GF-D8 (cell line): ENCODE measurements at regions not wholly inside any gene's neighbourhood (a gene's known extent, or its start where the extent isn't known, plus 50 kb on each side); places are given as distances from the start of the nearest gene placed in this dataset.

Experiments used
- DNase-seq: peaks from one replicate; lab custom pipeline; 2025; lab: John Stamatoyannopoulos, UW

DNA sequence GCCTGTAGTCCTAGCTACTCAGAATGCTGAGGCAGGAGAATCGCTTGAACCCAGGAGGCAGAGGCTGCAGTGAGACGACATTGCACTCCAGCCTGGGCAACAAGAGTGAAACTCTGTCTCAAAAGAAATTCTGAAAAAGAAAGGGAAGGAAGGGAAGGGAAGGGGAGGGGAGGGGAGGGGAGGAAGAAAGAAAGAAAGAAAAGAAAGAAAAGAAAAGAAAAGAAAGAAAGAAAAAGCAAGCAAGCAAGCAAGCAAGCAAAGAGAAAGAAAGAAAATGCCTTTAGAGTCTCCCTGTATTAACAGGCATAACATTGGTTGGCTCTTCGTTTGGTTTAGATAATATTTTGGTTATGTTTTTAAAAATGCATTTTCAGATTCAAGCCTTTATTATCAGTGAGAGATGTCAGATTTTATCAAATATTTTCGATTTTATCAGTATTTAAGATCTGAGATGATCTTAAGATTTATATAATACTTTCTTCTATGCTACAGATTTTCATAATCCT, 281.1 kb downstream of the NPIPA8 start:
- no peak for DNase-seq

DNA sequence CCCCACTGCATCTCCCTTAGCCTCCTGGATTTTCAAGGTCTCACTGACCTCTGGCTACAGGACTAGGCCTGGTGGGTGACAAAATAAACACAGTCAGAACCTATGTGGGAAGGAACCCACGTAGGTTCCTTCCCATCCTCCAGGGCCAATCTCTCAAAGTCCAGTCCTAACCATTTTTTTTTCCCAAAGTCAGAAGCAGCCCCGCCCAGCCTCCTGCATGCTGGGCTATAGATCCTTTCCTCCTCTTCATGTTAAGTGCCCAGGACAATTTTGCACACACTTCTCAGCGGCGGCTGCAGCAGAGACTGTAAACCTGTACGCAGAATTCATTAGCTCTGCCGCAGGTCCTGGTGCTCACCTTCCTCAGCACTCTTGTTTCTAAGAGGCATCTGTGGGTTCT, 285.8 kb downstream of the NPIPA8 start:
- DNase-seq: no peak

DNA sequence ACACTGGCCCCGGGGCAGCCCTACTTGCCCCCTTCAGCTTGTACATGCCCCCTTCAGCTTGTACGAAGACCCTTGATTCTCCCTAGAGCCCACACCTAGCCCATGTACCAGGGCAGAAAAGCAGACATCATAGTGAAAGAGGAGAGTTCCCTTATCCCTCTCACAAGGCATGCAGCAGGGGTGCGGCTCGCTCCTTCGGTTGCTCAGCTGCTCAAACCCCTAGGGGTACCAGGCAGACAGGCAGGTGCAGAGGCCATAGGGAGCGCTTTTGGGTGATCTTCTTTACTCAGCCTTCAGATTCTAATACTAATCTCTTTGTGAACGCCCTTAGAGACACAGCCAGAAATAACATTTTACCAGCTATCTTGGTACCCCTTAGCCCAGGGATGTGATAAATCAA, 286.3 kb downstream of the NPIPA8 start:
- no peak for DNase-seq

DNA sequence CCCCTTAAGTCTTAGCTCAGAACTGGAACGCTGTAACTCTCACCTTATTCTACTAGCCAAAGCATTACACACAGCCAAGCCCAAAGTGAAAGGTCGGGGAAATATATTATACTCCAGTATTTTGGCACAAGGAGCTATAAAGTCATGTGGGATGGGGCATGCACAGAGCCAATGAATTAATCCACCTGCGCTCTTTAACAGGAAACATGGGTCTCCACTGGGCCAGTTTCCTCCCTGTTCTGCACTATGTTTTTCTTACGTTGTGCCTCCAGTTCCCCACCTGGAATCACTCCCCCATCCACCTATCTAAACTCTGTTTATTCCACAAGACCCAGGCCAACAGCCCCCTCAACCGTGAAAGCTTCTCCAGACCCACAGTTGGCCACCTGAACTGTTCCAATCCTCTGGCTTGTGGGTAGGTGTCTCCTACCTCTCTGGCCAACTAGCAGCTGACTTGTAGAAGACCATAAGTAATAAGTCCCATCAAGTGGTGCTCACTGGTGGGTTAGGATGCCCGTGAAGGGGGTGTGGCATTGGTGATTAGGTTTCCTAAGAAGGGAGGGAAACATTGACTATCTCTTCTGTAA, 286.9 kb downstream of the NPIPA8 start:
- no peak for DNase-seq

DNA sequence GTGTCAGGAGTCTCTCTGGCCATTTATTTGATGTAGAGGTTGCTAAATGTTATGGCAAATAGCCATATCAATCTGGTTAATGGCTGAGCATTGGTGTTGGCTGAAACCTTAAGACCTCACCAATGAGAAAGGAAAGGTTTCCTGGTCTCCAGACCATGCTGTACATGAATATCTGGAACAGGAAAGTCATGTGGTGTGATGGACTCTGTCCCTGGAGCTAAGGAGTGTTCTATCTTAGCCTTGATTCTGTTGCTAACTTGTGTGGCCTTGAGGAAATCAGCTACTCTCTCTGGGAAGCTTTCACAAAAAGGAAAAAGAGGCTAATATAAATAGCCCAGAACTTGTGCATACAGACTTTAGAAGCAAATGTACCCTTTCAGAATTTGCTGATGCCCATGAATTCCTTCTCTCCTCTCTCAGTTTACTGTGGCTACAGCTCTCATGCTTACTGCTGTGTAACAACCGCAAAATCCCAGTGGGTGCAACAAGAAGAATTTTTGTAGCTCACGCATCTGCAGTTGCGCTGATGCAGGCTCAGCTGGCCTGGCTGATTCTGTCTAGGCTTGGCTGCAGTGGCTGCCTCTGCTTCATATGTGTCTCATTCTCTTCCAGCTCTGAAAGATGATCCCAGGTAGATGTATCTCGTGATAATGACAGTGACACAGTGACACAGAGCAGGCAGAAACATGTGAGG, 287.5 kb downstream of the NPIPA8 start:
- DNase-seq: no peak

DNA sequence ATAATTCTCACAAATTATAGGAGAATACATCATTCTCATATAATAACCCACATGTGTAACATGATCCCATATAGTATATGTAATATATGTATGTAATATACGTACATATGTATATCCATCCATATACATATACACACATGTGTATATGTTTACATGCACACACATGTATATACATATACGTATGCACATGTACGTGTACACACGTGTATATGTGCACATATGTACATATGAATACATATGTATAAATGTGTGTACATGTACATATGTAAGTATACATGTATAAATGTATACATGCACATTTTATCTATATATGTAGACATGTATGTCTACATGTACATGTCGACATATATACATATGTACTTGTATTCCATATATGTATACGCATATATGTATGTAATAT, 288.8 kb downstream of the NPIPA8 start:
- DNase-seq: no peak

DNA sequence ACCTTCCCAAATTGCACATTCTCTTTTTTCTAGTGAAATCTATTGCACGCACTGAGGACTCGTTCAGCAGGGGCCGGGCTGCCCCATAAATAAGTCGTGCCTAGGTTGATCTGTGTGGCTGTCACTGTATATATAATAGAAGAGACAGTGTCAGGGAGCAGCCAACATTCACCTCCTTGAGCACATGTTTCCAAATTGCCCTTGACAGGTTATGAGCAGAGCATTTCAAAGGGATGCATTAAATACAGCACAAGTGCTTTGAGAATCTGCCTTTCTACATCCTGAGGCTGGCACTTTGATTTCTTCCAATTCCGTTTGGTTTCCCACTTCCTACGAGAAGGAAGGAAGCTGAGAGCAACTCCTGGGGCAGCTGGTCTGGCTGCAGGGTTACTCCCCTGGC, 291.2 kb downstream of the NPIPA8 start:
- DNase-seq: no peak

DNA sequence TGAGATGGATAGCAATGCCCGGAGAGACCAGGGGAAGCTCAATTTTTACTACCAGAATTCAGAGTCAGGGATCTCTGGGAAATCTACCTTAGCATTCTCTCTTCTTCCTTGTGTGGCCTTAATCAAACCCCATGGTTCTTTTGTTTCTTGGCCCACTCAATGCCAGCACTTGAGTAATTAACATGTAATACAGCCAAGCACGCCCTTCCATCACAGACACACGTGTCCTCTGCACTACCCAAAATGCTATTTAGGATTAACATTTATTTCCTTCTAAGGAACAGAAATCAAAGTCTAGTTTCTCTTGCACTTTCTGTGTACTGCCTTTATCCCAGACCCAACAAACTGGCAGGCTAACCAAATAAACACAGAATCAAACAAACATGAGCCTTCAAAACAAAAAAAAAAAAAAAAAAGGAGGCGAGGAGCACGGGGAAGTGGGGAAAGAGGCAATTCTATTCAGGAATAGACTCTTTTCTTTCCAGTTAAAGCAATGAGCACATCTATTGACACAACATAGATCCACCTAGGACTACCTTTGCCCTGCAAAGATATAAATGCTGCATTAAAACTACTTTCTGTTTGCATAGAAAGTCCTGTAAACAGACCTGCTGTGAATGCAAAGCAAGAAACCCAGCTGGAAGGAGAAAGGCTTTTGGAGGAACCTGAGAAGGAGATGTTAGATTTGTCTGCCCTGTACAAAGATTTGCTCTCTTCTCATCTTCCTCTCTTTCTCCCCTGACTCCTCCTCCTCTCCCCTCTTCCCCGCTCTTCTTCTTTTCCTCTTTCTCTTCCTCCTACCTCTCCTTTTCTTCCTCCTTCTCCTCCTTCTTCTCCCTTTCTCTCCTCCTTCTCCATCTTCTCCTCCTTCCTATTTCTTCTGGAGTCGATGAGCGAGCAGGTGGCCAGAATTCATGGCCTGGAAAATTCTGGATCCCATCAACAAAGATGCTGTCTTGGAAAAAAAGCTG, 294.4 kb downstream of the NPIPA8 start:
- no peak for DNase-seq

DNA sequence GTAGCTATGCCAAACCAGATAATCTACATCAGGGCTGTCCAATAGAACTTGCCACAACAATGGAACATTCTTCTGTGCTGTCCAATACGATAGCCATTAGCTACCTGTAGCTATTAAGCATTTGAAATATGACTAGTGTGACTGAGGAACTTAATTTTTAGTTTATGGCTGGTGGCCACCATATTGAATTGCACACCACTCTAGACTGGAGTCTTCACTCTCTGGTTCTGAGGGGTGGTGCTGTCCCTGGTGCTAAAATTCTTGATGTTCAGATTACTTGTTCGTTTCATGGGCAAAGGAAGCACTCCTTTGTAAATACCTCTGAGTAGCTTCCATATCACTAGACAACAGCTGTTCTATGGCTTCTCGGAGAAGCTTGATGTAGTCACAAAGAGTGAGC, 296.6 kb downstream of the NPIPA8 start:
- DNase-seq: no peak

DNA sequence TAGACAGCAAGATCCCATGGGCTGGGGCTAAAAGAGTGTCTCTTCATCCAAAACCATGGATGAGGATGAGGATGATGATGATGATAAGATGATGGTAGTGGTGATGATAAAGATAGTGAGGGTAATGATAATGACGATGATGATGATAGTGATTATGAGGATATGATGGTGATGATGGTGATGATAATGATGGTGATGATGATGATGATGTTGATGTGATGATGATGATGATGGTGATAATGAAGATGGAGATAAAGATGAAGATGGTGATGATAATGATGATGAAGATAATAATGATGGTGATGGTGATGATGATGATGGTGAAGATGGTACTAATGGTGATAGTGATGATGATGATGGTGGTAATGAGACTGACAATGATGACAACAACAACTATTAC, 299.5 kb downstream of the NPIPA8 start:
- no peak for DNase-seq

DNA sequence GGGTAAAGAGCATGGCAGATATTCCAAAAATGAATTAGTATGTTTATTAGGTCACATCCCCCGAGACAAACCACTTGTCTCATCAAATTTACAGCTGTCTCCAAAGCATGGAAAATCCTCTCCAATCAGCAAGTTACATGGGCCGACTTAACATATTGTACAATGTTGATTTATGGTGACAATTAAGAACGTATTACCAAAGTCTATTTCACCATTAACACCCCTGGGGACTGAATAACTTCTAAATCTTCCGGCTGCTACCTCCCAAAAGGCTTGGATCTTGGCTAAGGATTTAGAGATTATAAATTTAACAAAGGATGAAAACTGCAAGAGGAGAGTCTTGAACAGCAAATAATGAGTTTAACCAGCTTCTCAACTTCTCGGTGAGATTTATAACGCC, 311.9 kb downstream of the NPIPA8 start:
- DNase-seq: no peak

DNA sequence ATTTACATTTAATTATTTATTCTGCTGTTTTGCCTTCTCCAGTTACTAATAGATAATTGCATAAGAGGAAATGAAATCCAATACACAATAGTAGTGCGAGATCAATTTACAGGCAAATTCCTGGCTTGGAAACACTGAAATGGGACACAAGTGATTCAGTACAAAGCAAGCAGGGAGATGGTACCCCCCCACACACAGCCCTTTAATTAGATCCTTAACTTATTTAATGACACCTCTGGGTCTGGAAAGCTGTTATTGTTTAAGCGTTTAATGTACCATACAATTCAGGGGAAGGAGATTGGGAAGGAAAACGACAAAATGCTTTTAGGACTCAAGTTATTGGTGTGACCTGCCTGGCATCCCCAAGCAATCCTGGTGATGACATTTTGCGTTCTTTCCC, 318.2 kb downstream of the NPIPA8 start:
- no peak for DNase-seq

DNA sequence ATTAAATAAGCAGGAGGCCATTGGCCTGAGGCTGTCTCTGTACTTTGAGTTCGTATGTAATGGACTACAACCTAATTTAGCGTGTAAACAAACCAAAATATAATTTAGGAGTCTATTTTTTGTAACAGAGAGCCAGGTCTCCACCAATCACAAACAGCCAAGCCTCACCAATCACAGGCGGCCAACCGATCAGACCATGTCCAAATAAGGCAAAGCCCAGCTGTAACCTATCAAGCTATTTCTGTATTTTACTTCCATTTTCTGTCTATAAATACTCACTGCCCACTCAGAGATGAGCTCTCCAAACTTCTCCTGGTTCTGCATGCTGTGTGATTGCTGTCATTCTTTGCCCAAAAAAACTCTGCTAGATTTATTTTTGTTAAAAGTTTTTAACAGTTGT, 322.7 kb downstream of the NPIPA8 start:
- no peak for DNase-seq

DNA sequence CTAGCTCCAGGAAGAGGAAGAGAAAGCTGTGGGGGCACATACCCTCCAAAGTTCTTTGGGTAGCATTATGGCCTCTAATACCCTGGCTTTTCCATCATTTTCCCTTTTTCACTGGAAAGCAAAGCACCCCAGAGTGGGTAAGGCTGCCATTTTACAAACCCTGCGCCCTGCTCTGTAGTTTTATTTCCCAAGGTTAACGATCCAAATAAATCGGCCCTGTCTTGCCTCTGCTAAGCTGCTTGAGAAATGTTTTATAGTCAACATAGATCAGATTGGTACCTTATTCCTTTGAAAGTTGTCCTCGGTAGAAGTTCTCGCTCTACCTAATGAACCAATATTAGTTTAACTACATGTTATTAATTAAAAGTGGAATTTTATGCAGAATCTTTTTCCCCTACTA, 328.2 kb downstream of the NPIPA8 start:
- DNase-seq: no peak

DNA sequence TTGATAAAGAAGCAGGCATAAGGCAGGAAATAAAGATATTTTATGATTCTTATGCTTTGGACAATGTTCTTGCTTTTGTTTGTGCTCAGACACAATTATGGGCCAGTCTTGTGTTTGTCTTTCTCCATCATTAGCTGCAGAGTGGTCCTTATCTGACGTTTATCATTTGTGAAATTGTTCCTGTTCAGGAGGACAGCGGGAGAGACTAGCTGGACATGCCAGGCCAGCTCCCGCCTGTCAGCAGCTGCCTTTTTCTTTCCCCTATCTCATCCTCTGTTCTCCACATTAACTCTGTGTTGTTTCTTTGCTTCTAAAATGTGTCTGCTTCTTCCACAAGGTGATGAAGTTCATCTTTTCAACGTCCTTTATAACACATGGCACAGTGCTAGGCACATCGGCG, 333.5 kb downstream of the NPIPA8 start:
- no peak for DNase-seq

DNA sequence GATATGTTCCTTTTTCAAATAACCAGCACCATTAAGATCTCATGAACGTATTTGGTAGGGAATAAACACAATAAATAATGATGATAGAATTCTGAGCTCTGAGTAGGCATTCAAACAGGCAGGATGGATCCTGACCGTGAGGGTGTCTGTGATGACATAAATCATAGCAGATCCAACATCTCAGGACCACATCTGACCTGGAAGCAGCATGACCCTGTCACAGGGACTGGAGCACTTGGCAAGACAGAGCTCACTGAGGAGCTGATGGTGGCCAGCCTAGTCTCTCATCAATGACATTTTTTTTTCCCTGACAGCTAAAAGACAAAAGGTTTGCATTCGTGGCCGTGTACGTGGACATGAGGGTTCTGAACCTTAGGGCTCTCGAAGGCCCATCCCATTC, 337.5 kb downstream of the NPIPA8 start:
- DNase-seq: no peak

DNA sequence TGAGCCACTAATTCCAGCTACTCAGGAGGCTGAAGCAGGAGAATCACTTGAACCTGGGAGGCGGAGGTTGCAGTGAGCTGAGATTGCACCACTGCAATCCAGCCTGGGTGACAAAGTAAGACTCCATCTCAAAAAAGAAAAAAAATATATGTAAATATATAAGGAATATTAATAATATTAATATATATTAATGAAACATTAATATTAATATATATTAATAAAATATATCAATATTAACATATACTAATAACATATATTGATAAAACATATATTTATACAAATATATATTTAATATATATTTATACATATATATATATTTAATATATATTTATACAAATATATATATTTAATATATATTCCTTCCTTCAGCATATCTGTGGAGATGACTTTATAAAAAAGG, 338.0 kb downstream of the NPIPA8 start:
- no peak for DNase-seq

DNA sequence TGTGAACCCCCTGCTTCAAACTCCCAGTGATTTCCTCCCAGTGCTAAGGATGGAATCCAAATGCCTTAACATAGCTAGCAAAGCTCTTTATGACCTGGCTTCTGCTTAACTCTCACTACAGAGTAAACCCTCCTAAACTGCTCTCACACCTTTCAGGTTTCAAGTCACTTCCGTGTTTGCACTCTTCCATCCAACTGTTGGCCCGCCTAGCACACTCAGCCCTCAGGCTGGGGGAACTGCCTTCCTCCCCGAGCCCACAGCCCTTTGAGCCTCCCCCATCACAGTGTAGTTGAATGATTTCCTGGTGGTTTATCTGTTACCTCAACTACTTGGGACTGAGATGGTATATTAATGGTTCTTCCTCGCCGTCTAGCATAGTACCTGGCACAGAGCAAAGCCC, 342.5 kb downstream of the NPIPA8 start:
- no peak for DNase-seq

DNA sequence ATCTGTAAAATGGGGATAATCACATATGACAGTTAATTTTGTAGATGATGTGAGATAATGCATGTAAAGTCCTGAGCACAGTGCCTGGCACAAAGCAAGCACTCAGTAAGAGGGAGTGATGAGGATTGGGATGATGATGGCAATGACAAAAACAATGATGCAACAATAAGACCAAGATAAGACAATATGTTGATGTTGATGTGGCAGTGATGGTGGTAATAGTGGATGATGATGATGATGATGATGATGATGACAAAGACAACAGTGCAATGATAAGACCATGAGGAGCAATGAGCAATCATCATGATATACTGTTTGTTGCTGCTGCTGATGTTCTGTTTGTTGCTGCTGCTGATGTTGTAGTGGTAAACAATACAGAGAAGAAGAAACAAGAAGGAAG, 344.1 kb downstream of the NPIPA8 start:
- no peak for DNase-seq

DNA sequence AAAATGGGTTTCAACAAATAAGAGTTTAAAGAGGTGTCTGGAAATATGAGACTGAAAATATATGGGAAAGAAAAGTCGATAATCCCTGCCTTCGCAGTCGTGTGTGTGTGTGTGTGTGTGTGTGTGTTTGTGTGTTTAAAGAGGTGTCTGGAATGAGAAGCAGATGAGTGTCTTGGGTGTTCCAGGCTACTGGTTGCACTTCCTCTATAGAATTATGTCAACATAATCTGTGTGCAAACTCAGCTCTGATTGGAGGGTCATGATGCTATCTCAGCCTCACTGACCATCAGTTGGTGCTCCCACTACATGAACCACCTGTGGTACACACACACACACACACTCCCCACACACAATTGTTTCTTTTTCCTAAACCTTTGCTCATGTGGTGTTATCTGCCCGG, 347.3 kb downstream of the NPIPA8 start:
- no peak for DNase-seq

DNA sequence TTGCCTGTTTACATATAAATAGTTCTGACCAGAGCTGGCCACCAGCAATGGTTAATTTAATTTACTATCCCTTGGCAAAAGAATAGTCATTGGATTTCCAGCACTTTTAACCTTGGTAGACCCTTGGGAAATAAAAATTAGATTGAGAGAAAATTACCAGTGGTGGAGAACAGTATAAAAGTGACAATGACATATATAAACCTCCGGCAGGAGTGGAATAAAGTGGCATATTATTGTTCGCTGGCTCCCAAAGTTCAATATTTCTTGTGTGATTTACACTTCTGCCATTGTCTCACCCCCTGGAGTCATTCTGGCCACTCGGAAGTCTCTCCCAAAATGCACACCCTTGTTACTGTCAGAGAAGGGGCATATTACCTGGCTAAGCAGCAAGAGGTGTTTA, 347.7 kb downstream of the NPIPA8 start:
- no peak for DNase-seq

DNA sequence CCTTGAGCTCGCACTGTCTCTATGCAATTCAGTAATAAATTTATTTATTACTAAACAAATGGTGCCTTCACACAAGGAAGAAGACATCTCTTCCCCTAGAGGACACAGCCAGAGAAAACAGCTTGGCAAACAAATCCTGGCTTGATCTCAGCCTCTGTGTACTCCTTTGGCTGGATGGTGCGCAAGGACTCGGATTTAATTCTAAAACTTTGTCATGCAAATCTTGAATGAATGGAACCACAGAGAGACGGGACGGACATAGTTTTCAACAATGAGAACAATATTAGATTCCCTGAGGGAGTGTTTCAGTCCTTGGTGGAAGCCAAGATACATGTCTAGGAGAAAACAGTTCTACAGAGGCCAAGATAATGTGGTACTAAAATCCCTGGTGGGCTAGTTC, 349.5 kb downstream of the NPIPA8 start:
- no peak for DNase-seq

DNA sequence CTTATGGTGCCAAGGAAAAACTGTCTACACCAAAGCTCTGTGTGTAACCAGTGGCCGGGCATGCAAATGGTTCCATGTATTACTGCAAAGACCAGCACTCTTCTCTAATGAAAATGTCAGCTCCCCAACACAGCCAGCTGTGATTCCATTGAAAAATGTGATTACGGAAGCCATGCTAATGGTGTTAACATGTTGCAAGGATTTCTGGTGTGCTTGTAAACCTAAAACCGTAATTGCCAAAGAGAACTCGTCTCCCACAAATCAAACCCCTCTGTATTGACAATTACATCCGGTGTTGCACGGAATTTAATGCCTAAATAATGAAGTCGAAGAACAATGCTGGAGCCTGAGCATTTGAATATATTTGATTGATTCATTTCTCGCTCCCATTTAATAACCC, 351.7 kb downstream of the NPIPA8 start:
- no peak for DNase-seq
